Stimulated activated CD8-positive, alpha-beta memory T cell treated with anti-CD3 and anti-CD28 coated beads, Interleukin-2, amount 100 ng/mL, for 1 hour (primary cell): ENCODE measurements at regions not wholly inside any gene's neighbourhood (a gene's known extent, or its start where the extent isn't known, plus 50 kb on each side); places are given as distances from the start of the nearest gene placed in this dataset.
"Not testable (repeated sequence)": the region's sequence is repeated elsewhere in the genome, so short reads cannot be mapped to it uniquely, and the experiment has no call there.

ENCODE experiments used
- DNase-seq, 2 donors: peaks; one replicate each; pipeline ENCODE4 v3.0.0-alpha.2; 2020; ENCODE audit warnings: low read depth in 2 of 2

- peak in 1 of 2 donors; percentile 4 for DNase-seq
These were observed 248.0 kb downstream of the ZNF92 start for GRCh38 chr7:65621580-65622201.

DNA sequence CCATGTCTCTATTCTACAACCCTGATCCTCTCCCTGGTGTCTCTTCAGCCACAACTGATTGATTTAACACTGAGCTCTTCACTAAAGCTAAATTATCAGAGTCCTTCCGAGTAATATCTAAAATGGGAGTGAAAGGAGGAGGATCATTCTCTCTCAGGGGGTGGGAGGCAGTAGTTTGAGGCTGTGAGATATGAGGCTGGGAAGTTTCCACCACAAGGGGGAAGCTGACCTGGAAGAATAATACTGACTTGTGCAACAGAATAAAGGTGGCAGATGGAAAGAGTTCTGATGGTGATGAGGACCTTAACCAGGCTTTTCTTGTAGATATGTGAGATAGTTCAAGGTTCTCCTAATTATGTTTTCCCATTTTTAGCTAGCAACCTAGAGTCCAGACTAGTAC lies 241.6 kb upstream of the VKORC1L1 start:
- DNase-seq = not testable (repeated sequence)

- not testable (repeated sequence) for DNase-seq
These were observed 239.1 kb upstream of the VKORC1L1 start for GRCh38 chr7:65633587-65634404.

- DNase-seq = not testable (repeated sequence)
These were observed 234.0 kb upstream of the VKORC1L1 start for GRCh38 chr7:65638918-65639317.

DNA sequence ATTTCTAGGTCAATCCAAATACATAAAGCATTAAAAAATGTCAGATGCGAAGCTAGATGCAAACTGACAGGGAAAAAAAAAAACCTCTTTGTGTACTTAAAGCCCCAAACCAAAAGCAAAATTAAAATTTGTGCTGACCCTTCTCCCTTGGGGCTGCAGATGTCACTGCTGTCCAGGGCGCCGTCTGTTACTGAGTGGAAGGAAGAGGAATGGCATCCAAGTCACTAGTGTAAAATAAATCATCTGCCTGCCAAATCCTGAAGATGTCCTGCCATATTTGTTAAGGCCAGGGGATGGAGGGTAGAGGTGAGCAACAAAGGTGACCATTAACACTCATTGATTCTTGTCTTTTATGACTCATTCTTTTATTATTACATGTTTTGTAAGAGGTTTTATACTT lies 233.2 kb upstream of the VKORC1L1 start:
- DNase-seq = not testable (repeated sequence)

DNA sequence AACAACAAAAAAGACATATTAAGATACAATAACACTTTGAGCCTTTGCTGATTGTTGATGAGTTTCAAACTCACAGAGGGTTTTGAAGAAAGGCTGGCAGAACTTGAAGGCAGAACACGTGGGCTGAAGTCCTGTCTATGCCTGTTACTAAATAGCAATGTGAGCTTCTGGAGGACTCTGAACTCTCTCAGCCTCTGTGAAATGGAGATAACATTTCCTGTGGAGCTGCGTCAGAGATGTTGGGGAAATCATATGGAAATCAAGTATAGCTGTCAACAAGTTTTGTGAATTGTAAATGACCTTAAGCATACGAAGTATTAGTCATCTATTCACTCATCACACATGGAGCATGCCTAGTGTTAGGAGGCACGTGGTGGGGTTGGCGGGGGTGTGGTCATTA lies 229.4 kb upstream of the VKORC1L1 start:
- DNase-seq = not testable (repeated sequence)

DNA sequence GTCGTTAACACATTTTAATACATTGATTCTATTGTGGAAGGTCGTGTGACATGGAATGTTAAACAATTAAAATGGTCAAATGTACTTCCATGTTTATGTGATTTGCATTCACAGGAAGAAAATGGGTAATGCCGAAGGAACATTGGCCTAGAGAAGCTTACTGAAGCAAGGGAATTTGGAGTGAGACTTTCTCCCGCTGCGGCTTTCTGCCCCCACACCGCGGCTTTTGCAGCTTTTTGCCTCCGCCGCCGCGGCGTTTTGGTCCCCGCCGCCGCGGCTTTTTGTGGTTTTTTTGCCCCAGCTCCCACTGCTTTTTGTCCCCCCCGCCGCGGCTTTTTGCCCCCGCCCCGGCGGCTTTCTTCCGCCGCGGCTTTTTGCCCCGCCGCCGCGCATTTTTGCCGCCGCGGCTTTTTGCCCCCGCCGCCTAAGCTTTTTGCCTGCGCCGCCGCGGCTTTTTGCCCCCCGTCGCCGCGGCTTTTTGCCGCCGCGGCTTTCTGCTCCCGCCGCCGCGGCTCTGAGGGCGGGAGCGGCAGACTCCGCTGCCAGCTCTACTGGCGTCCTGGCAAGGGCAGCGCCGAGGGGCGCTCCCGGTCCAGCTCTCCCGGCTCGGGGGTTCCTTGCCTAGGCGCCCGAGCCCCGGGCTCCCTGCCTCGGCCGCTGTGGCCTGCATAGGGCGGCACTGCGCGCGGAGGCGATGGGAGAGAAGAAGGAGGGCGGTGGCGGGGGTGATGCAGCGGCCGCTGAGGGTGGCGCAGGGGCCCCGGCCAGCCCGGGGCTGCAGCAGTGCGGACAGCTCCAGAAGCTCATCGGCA lies 225.5 kb upstream of the VKORC1L1 start:
- DNase-seq = not testable (repeated sequence)

- DNase-seq = not testable (repeated sequence)
These were observed 221.7 kb upstream of the VKORC1L1 start for GRCh38 chr7:65651174-65651573.

GRCh38 chr7:65651826-65652592 lies 220.9 kb upstream of the VKORC1L1 start:
- DNase-seq = not testable (repeated sequence)

- not testable (repeated sequence) for DNase-seq
These were observed 220.2 kb upstream of the VKORC1L1 start for GRCh38 chr7:65652669-65653068.

GRCh38 chr7:65656494-65657188 lies 216.2 kb upstream of the VKORC1L1 start:
- DNase-seq = not testable (repeated sequence)

DNA sequence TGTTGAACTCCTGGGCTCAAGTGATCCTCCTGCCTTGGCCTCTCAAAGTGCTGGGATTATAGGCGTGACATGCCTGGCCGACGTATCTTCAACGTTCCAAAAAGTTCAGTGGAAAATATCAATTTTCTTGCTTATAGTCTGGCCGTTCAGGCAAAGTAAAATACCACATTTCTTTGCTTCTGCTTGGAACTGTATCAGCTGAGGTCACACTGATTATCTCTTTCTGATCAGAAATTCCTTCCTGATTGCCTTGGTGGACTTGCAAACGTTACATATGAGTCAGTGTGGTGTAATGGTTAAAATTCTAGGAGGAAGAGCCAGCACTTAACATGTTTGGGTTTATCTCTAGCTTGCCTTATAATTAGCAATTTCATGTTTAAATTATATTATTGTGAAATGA lies 189.5 kb upstream of the VKORC1L1 start:
- not testable (repeated sequence) for DNase-seq

DNA sequence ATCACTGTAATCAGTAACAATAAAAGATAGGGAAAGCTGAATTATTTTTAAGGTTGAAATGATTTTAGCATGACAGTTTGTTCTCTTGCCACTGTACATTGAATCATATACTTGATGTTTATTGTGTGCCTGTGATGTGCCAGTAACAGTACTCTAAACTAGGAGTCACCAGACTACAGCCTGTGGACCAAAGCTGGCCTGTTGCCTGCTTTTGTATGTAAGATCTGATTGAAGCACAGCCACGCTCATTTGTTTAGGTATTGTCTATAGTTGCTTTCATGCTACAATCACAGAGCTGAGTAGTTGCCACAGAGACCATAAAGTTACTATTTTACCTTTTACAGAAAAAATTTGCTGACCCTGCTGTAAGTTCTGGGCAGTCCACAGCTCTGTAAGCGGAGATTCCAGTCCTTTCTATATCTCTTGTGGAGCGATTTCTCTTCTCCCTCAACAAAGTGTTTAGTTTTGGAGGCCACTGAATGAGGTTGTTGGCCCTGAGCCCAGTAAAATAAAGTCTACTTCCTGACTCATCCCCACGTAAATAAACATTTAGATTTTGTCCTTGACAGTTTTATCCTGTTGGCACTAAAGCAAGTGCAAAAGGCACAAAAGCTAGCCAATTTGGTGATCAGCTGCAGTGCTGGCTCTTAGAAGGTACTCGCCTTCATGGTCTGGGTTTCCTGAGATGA lies 173.7 kb upstream of the VKORC1L1 start:
- DNase-seq = not testable (repeated sequence)

GRCh38 chr7:65699715-65700356 lies 173.0 kb upstream of the VKORC1L1 start:
- DNase-seq = not testable (repeated sequence)

DNA sequence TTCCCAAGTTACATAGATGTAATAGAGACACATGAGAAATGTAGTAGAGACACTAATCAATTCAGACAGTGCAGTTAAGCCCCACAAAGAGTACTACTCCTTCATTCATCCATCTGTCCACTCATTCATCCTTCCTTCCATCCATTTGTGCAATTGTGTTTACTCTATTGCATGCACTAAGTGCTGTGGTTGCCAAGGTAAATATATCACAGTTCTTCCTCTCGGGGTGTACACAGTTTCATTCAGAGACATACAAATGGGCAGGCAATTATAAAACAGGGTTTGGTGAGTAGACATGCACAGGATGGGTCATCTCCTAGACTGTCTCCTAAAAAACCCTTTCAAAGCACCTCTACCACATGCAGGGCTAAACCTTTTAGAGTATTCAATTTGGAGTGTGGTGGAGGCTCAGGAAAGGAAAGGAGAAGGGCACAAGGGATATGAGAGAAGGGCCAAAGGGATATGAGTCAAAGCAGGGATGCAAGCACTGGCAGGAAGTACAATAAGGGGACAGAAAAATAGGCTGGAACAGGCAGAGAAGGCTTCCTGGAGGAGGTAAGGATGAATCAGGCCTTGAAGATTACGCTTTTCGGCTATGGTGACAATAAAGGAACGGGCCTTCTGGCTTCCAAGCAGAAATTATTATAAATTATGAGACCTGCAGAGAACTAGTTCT lies 153.6 kb upstream of the VKORC1L1 start:
- DNase-seq = not testable (repeated sequence)

- peak; percentile 31 to 40 for DNase-seq
These were observed 150.5 kb upstream of the VKORC1L1 start for GRCh38 chr7:65722361-65722792.

GRCh38 chr7:65727182-65727581 lies 145.7 kb upstream of the VKORC1L1 start:
- DNase-seq = not testable (repeated sequence)

DNA sequence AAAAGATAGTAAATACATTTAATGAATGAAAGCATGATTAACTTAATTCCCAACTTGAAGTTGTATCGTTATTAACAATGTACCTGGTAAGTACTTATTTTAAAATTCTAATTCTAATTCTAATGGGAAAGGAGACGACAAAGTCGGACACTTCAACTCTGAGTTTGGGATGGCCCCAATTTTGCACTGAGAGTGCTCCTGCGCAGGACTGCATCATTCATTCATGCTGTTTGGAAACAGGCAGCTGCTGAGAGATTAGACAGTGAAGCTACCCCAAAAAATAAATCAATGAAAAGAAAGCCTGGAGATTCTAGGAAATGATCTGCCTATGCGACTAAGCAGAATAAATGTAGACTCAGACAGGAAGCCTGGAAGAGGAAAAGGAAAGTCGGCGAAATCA lies 141.7 kb upstream of the VKORC1L1 start:
- no peak for DNase-seq

DNA sequence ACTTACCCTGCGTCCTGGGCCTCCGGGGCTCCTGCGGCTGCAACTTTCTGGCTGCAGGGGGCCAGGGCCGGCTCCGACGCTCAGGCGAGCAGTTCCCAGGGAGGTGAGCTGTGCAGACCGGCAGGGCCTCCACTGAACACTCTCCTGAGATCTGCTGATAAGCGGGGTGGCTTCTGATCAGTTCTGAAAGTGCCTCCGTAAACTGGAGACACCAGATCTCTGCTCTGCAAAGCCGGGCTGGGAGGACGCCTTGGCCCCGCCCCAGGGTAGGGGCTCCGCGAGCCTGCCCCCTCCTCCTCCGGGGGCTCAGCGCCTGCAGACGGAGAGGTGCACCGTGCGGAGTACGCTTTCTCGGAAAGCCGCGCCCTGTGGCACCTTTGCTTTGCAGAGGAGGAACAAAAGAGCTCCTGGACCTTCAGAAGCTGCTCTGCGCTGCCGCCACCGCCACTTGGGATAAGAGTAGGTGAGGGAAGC lies 141.3 kb upstream of the VKORC1L1 start:
- DNase-seq = no peak
